Ovary (tissue), 7 donors: ENCODE measurements at regions not wholly inside any gene's neighbourhood (a gene's known extent, or its start where the extent isn't known, plus 50 kb on each side); places are given as distances from the start of the nearest gene placed in this dataset.
A peak's percentile ranks its signal among the peaks of the same experiment; 100 is the strongest.

Experiments used
- DNase-seq, 5 donors: peaks; one replicate each; pipeline ENCODE4 v3.0.0-alpha.2; 2019 to 2020
- H3K27ac ChIP-seq, 2 donors: fragments of 200-600 bp; one replicate each; pipeline versions ENCODE4 v1.5.1 to v1.8.0; 2019 to 2022
- H3K27me3 ChIP-seq: fragments of 200-600 bp; one replicate; pipeline ENCODE4 v1.8.0; 2022
- H3K36me3 ChIP-seq: fragments of 200-600 bp; sonication (generic); one replicate; pipeline ENCODE4 v1.5.1; 2019
- H3K4me1 ChIP-seq: one replicate; pipeline ENCODE4 v1.8.1; 2013; ENCODE audit warnings: mild to moderate bottlenecking, moderate library complexity; ENCODE audit not compliant: insufficient read depth
- H3K4me3 ChIP-seq: fragments of 200-600 bp; sonication (generic); one replicate; pipeline ENCODE4 v1.5.1; 2017
- H3K9me3 ChIP-seq, 2 donors: fragments of 200-600 bp in 1 of 2; sonication (generic) in 1 of 2; one replicate each; pipeline versions ENCODE4 v1.5.1 to v1.8.1; 2013 to 2019; ENCODE audit warnings: mild to moderate bottlenecking in 1 of 2, moderate library complexity in 1 of 2
- CTCF ChIP-seq, 3 donors: fragments of 450-650 bp in 2 of 3; fragments of 200-600 bp in 1 of 3; IDR thresholded peaks; one replicate each; pipeline versions ENCODE4 v1.5.1 to v1.8.0; 2016 to 2022; ENCODE audit warnings: antibody characterized with exemption in 3 of 3, mild to moderate bottlenecking in 1 of 3
- EP300 ChIP-seq: sonication (generic); formaldehyde crosslinking; IDR thresholded peaks from one replicate; pipeline ENCODE4 v1.6.1; 2017; ENCODE audit warnings: antibody characterized with exemption
- POLR2A ChIP-seq: fragments of 450-650 bp; IDR thresholded peaks from one replicate; pipeline ENCODE4 v1.6.1; 2017; ENCODE audit warnings: antibody characterized with exemption, mild to moderate bottlenecking, moderate library complexity
- WGBS, 3 donors: extraction: QIAGEN DNeasy Blood & Tissue Kit in 1 of 3; methylation state at CpG; one replicate each; pipeline versions ENCODE4 v1.1.5 to v1.1.7; 2013 to 2017; 5-methylcytosine and 5-hydroxymethylcytosine counted together
- intact Hi-C, 4 donors: fragments of 100-400 bp; cut with DNase I; formaldehyde crosslinking; loops; one replicate each; pipeline versions ENCODE4 v1.11.0 to v1.15.1; 2022 to 2023
- donor health status: DM: no; HTN: no; CAD: no; lungs with moderate emphysema.
- donor health status: DM: no; HTN: no; CAD: no.
- donor health status: Bipolar disorder and iron deficiency.
- donor health status: DM: no; HTN: no; CAD: no.
- donor health status: DM: yes; HTN: yes; CAD: no.

DNA sequence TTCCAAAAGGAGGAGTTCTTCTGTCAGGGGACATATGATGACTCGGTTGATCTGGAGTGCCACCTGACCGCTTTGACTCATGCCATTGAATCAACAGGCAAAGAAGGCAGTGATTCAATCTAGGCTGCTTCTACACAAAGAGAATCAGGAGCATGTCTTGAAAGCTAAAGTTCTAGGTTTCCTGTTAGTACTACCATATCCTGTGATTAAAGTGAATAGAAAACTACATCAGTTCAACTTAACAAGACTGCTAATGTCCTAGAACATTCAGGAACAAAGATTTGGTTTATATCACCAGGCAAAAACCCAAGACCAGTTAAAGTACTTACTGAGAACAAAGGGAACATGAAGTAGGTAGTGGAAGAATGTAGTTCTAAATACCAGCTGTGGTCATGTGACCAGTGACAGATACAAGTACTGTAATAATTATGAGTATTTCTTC is 216.8 kb upstream of the SGK1 start:
- TF ChIP-seq EP300, result no peak
- TF ChIP-seq CTCF (IDR thresholded peaks at IDR 0.05), result no peak
- no peak for TF ChIP-seq POLR2A
- Histone ChIP-seq H3K27ac (no peak overlapping the region), H3K27me3 (no peaks in the 10 kb centered on the region), H3K4me1 (peaks cover 2% of the 10 kb centered on the region), H3K36me3 (no peaks in the 10 kb centered on the region), H3K4me3 (no peak overlapping the region), H3K9me3 (no peaks in the 10 kb centered on the region)
- no peak for DNase-seq
- 70 to 98% (median 93%) methylated on average over 2 of the region's 2 CpGs for WGBS, 3 donors
- intact Hi-C loops, result no loop called here

GRCh38 chr6:134533991-134534390 is 216.1 kb upstream of the SGK1 start:
- no peak for DNase-seq
- Histone ChIP-seq H3K27me3 (no peaks in the 10 kb centered on the region), H3K36me3 (no peaks in the 10 kb centered on the region), H3K4me3 (no peak overlapping the region), H3K9me3 (no peaks in the 10 kb centered on the region), H3K27ac (no peak overlapping the region), H3K4me1 (peaks cover 2% of the 10 kb centered on the region)
- TF ChIP-seq CTCF (IDR thresholded peaks at IDR 0.05) (no peak), POLR2A (no peak), EP300 (no peak)
- 91 to 95% (median 93%) methylated on average over 3 of the region's 3 CpGs for WGBS, 3 donors
- intact Hi-C loops, result no loop called here

- Histone ChIP-seq H3K4me1 (peaks cover 2% of the 10 kb centered on the region), H3K9me3 (no peaks in the 10 kb centered on the region), H3K27me3 (no peaks in the 10 kb centered on the region), H3K27ac (no peak overlapping the region), H3K4me3 (no peak overlapping the region), H3K36me3 (no peaks in the 10 kb centered on the region)
- DNase-seq, result peak in 3 of 5 donors; percentile 23 to 56 (median 51)
- TF ChIP-seq EP300, result no peak
- no peak for TF ChIP-seq CTCF (IDR thresholded peaks at IDR 0.05)
- TF ChIP-seq POLR2A, result no peak
- intact Hi-C loops, result no loop called here
- WGBS, 3 donors, result 65 to 67% (median 66%) methylated on average over 8 of the region's 8 CpGs
These were observed 215.0 kb upstream of the SGK1 start for GRCh38 chr6:134532694-134533624.

GRCh38 chr6:134531611-134532010 is 213.7 kb upstream of the SGK1 start:
- Histone ChIP-seq H3K4me1 (peaks cover 2% of the 10 kb centered on the region), H3K27ac (no peak overlapping the region), H3K36me3 (no peaks in the 10 kb centered on the region), H3K27me3 (no peaks in the 10 kb centered on the region), H3K4me3 (no peak overlapping the region), H3K9me3 (no peaks in the 10 kb centered on the region)
- intact Hi-C loops, result no loop called here
- TF ChIP-seq POLR2A (no peak), EP300 (no peak), CTCF (IDR thresholded peaks at IDR 0.05) (no peak)
- DNase-seq, result no peak
